ENCODE measurements at regions not wholly inside any gene's neighbourhood (a gene's known extent, or its start where the extent isn't known, plus 50 kb on each side); places are given as distances from the start of the nearest gene placed in this dataset.

- no peak for DNase-seq
Measured at GRCh38 chr2:5991305-5991968, 299.3 kb downstream of the SOX11 start.

DNA sequence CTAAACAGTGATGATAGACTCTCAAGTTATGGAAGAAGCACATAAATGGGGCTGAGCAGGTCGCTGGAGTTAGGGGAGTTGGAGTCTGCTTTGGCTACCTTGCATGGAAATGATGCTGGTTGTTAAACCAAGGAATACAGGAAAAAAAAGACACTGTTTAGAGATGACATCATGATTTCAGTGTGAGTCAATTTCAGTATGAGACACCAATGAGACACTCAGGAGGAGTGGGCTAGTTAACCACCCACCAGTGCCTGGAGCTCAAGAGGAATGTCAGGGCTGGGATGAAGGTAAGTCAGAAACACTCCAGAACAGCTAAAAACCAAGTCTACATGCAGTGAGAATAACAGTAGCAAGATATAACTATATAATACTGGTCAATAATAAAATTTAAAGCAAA is 303.6 kb downstream of the SOX11 start:
- no peak for DNase-seq

- DNase-seq: no peak
Measured at GRCh38 chr2:6008186-6008585, 316.0 kb downstream of the SOX11 start.

DNA sequence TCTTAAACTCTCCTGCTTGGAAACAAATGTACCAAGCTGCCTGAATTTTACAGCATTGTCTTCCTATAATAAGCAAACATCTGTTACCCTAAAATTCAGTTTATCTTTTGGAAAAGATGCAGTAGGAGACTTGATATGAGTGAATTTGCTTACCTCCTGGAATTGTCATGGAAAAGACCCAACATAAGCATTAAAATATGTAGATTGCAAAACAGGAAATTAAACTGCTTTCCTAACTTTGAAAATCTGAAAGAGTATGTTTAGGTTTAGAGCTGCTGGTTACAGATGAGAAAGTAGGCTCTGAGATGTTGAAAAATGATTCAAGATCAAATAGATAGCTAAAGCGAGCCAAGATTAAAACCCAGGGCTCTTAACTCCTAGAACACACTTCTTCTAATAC is 316.5 kb downstream of the SOX11 start:
- no peak for DNase-seq

GRCh38 chr2:6010163-6010562 is 318.0 kb downstream of the SOX11 start:
- DNase-seq: no peak

GRCh38 chr2:6011921-6012320 is 319.7 kb downstream of the SOX11 start:
- DNase-seq: no peak

GRCh38 chr2:6017736-6018286 is 325.6 kb downstream of the SOX11 start:
- peak; percentile 14 for DNase-seq

DNA sequence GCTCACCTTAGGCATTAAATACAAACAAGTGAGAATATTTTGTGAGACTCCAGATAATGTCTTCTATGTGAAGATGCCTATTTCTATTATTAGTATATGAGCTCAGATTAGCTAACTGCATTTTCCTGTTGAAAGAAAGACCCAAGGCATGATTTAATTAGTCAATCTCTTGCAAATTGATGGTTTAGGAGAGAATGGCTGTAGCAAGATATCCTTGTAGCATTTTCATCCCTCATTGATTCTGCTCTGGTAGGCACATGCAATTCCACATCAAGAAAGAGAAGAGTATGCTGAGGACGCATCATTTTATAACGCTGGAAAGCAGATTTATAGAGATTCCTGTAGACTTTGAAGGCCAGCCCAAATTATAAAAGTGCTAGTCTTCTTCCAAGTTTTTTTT is 332.0 kb downstream of the SOX11 start:
- DNase-seq: no peak

GRCh38 chr2:6024784-6025183 is 332.6 kb downstream of the SOX11 start:
- DNase-seq: no peak

DNA sequence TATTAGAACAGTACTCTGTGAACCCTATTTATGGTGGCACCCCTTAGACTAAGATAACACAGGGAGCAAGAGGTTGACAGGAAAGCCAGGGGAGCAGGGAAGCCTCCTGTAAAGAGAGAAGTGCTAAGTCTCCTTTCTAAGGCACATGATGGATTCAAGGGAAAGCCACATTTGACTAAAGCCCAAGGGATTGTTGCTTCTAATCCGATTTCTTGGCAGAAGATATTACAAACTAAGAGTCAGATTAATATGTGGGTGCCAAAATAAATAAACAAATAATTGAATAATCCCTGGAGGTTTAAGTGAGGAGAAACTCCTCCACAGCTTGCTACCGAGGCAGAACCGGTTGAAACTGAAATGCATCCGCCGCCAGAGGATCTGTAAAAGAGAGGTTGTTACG is 333.2 kb downstream of the SOX11 start:
- DNase-seq: no peak

DNA sequence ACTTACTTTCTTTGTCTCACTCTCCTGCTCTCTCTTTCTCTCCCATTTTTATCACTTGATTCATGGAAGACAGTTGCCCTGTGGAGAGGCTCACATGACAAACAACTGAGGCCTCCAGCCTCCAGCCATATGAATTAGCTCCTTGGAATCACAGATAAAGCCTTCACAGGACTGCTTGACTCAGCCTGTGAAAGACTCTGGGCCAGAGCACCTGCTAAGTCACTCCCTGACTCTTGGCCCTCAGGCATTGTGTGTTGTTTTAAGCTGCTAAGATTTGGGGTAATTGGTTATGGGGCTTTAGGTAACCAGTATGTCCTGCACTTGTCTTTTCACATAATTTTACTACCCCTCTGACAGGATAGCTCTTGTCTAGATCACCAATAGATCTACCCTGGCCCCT is 334.9 kb downstream of the SOX11 start:
- no peak for DNase-seq

- DNase-seq: no peak
Measured at GRCh38 chr2:6031200-6031867, 339.1 kb downstream of the SOX11 start.

DNA sequence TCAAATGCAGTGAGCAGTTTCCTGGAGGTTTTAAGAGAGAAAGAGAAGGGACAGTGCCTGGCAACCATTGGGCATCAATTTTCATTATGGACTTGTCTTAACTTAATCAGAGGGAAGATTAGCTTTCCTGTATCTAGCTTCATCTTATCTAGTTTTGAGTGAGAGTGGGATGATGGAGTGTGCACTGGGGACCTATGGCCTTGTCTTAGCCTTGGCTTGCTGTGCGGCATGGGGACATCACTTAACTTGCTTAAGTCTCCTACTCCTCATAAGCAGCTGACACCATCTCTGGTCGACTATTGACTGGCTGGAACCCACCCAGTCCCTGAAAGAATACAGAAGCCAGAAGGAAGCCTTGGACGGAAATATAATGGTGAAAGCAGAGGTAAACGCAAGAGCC is 344.0 kb downstream of the SOX11 start:
- DNase-seq: no peak

- DNase-seq: no peak
Measured at GRCh38 chr2:6043238-6043637, 351.1 kb downstream of the SOX11 start.

DNA sequence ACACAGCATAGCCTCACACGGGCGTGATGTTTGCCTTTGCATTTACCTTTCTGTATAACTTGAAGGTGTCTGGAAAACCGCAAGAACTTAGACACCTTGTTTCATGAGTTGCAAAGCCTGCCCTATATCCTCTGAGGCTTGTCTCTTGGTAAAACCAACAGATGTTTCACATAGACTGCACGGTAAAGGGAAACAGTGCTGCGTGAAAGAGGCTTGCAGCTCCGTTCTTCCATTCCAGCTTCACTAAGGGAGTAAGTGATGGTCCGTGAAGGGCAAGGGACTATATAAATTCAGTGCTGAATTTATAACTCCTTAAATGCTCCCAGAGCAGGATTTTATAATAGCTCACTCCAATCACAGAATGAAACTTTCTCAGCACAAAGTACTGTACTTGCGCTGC is 360.5 kb downstream of the SOX11 start:
- DNase-seq: no peak

DNA sequence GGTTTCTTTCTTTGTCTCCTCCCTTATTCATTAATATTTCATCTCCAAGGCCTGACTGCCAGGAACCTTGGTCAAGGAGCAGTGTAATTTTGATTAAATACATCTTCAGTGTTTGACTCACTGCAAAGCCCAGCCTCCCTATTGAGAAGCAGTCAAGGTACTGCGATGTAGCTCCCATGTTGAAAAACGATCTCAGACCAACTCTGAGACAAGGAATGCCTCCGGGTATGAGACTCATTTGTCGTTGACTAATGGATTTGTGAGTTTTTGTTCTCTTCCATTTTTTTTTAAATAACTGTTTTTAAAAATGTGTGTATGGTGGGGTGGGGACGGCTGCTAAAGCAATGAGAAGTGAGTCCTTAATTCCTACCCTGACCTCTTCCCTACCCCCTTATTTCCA is 361.6 kb downstream of the SOX11 start:
- DNase-seq: no peak

DNA sequence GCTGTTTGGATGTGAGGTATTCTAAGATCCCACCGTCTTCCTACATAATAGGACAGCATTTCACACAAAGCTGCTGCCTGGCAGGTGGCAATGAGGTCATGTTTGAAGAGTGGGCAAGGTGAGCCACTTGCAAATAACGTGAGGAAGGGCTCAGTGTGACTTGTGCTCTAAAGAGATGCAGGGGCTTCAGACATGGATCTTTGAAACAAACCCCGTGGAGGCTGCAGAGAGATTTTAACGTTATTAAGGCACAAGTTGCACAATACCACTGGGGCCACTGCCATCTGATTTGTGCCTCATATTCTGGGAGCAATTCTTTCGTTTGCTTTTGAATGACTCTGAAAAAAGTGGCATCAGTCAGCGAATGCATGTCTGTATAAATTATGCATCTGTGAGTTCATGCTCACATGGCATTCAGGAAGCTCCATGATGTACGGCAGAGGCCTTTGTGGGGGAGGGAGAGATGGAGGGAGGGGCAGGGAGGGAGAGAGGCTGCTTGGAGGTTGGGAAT is 362.0 kb downstream of the SOX11 start:
- DNase-seq: no peak

DNA sequence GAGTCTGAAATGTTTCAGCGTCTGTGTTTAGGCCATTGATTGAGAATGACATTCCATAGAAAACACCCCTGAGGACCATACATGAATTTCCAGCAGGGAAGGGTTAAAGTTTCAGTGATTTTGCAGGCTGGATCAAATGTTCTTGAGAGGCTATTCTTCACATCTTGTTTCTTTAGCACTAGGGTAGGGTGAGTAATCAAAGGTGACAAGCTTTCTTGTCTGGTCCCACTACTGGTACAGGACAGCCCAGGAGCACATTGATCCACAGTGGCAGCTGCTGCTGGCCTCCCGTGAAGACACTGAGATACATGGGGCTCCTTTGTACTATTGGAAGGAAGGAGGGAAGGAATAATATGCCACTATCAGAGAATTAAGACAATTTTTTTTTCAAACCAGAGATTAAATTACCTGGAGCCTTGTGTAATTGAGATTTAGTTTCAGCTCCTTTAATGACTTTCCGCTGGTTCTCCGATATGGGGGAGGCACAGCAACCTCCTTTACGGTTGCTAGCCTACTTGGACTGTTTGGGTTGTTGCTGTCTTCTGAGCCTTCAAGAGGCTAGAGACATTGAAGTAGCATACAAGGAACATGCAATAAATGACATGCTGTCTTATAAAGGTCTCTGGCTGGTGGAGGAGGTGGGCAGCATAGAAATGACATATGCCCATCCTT is 368.9 kb downstream of the SOX11 start:
- no peak for DNase-seq

- DNase-seq: no peak
Measured at GRCh38 chr2:6064757-6065156, 372.6 kb downstream of the SOX11 start.

DNA sequence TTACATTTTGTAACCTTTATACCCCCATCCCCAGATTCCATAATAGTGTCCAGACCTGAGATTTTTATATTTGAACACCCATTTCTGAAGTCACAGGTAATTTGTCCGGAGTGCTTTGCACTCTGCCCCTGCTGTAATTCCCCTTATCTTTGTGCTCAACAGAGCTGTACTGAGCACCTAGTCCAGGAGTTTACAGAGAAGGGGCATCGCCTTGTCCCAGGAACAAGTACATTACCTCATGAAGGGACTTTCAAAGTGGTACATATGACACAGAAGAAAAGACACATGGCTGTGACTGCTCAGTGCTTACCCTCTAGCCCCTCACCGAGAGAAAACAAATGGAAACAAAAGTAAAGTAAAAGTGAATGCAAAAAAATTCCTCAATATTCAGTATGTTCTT is 373.5 kb downstream of the SOX11 start:
- DNase-seq: no peak

DNA sequence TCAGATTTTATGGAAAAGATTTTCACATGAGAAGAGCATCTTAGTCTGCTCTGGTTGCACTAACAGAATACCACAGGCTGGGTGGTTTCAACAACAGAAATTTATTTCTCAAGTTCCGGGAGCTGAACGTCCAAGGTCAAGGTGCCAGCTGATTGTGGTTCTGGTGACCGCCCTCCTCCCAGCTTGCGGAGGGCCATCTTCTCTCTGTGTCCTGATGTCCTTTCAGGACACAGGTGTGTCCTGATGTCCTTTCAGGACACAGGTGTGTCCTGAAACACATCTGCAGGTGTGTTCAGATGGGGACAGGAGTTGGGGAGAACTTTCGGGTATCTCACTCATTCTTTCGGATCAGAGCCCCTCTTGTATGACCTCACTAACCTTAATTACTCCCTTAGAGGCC is 374.9 kb downstream of the SOX11 start:
- DNase-seq: no peak

GRCh38 chr2:6067806-6068205 is 375.6 kb downstream of the SOX11 start:
- no peak for DNase-seq

GRCh38 chr2:6068429-6068828 is 376.2 kb downstream of the SOX11 start:
- no peak for DNase-seq

GRCh38 chr2:6069381-6069780 is 377.2 kb downstream of the SOX11 start:
- no peak for DNase-seq
